CD1c-positive myeloid dendritic cell (primary cell): ENCODE measurements at regions not wholly inside any gene's neighbourhood (a gene's known extent, or its start where the extent isn't known, plus 50 kb on each side); places are given as distances from the start of the nearest gene placed in this dataset.
"Not testable (repeated sequence)": the region's sequence is repeated elsewhere in the genome, so short reads cannot be mapped to it uniquely, and the experiment has no call there.

Experiments
- DNase-seq: peaks from one replicate; pipeline ENCODE4 v3.0.0-alpha.2; 2016; ENCODE audit errors: extremely low spot score

DNA sequence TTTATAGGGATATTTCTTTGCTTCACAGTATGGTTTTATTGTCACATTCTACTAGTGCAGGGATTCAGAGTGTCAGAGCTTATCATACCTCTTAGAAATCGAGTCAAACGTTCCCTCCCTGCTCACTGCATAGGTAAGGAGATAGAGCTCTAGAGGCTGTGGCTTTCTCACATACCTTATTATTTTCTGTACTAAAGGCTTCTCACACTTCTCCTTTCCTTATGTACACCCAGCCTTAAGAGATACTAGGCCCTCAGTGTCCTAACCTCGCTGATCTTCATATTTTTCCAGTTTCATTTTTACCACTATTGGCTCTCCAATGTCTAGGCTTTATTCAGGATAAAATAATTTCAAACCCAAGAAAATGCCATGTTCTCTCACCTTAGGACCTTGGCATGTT lies 297.3 kb upstream of the RIOK2 start:
- DNase-seq, result no peak

DNA sequence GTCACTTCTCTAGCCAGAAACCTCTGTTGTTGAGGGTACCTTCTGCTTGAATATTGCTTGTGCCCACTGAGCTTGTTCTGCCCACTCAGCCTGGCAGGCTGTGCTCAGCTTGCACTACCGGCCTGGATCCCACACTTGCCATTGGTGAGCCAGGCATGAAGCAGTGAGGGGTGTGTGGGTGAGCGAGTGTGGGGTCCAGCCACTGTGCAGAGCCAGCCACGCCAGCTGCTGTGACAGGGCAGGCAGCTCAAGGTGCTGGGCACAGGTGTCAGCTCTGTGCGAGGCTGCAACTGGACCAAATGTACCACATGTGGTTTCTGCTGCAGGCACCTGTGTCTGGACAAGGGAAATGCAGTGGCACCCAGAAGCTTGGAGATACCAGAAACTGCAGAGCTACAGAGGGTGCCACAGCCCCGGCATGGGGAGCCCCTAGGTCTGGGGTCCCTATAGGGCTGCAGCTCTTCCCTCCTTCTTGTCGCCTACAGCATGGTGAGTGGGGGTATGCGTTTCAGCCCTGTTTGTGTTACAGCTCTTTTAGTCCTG lies 305.1 kb upstream of the RIOK2 start:
- DNase-seq, result no peak

DNA sequence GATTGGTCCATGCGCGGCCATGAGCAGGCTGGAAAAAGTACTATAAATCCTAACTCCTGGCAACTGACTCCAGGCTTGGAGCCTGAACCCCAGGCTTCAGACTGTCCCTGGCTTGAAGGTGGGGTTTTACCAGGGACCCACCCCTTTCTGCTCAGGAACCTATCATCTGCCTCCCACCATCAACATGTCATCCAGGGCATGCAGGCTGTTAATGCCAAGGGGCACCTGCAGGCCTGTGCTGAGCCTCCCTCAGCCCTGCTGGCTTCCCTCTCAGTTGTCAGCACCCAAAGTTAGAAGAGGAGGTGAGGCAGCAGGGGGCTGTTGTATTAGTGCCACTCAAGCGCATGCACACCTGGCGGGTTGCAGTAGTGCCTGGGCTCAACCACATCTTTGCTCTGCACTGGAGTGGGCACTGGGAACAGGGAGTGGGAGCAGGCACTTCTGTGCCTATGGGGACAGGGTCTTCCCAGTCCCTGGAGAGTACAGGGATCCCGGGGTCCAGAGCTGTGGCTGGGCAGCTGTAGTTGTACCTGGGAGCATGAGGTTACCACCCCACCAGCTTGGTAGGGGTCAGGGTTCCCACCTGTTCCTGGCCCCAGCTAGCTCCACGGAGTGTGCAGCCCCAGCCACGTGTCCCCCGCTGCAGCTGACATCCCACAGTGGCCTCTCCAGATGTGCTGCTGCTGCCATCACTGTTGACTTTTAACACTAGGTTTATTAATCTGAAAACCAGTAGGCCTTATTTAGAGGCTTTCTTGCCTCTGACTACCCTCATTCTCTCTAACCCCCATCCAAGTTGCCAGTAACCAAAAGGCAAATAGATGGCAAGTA lies 306.2 kb upstream of the RIOK2 start:
- DNase-seq, result no peak

DNA sequence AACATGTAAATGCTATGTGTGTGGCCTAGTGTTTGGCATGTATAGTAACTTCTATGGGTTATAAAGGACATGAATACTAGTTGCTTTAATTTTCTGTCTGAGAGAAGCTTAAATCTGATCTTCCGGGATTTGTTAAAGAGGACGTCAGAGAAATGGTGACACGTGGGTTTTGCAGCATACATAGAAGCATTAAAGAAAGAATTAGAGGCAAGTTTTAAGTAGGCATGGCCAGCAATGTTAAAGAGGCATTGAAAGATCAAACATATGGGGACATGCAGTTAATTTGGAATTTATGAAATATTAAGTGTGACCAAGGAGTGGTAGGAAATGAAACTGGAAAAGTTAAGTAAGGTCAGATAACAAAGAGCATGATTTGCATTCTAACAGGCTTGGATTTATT lies 311.4 kb upstream of the RIOK2 start:
- no peak for DNase-seq

DNA sequence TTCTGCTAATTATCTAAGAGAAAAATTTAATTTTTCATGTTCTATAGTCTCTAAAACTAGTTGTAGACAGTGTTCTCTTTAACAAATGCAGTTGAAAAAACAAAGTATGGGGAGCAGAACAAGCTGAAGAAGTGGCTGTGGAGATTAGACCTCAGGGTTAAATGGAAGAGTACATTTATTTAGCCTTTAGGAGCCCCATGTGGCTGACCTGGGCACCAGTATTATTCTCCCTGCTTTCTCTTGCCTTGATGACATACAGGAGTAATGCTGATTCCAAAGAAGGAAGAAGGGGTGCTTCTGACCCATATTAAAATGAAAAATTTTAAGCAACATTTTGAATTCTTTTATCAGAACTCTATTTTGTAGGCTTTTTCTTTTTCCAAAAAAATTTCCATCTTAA lies 312.3 kb upstream of the RIOK2 start:
- DNase-seq, result no peak

DNA sequence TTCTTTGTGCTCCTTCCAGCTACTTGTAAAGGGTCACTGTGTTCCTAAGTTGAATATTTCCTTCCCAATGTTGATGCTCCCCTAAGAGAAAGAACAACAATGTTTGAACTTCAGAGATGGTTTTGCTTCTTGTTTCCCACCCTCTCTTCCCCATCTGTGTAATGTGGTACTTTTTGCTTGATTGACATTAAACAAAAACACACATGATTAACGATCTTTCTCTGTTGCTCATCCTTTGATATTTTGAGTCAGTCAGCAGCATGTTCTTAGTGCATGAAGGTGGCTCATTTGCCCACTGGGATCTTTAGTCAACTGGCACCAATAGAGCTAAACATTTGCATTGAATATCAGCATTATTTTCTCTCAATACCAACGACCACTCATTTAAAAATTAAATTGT lies 313.0 kb upstream of the RIOK2 start:
- DNase-seq, result no peak

DNA sequence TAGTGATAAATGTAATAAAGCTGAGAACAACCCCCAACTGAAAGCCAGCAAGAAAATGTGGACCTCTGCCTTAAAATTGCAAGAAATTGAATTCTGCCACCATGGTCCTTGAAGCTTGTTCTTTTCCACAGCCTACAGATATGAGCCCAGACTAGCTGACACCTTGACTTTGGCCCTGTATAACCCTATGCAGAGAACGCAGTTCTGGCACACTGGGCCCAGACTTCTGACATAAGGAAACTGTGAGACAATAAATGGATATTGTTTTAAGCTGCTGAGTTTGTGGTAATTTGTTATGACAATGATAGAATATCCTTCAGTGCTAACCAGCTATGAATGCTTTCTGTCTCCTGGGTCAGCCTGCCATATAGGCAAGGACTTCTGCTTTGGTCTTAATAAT lies 315.6 kb upstream of the RIOK2 start:
- DNase-seq, result no peak

DNA sequence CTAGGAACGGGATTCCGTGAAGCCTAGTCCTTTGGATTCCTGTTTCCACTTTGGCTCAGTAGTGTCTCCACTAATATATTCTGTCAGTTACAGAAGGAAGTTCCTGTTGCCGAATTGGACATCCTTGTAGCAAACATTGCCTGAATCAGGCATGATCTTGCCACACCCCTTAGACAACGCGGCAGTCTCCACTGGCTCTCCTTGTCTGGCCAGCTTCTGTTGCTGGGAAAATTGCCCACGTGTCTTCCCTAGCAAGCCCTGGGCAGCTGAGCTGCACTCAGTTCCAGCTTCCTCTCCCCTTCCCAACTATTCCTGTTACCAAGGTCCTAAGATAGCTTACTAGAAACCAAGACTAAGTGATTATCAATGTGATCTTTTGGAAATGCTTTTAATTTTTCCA lies 316.6 kb upstream of the RIOK2 start:
- no peak for DNase-seq

DNA sequence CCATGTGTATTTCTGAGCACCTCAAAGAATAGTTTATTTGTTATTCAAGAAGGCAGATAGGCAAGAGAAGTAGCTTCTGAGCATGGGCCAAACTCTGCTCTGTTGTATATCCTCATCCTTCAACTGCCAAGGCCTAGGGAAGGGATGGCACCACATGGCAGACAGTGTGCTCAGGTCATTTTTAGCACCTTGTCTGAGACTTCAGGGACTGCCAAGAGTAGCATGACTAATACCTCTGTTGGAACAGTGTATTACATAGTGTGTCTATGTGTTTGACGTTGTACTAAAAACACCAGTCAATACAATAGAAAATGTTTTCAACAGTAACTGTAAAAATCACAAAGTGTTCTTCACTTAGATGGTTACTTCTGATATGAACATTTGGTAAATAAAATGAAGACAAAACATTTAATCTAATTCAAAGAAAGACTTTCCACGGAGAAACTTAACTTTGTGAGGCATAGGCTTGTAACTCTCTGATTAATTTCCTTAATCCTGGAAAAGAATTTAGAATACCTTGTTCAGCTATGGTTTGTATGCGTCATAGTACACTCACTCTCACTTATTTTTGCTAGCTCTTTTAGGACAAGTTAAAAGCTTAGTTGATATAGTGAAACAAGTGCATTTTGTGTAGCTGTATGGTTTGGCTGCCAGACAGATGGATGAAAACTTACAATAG lies 318.4 kb upstream of the RIOK2 start:
- no peak for DNase-seq

DNA sequence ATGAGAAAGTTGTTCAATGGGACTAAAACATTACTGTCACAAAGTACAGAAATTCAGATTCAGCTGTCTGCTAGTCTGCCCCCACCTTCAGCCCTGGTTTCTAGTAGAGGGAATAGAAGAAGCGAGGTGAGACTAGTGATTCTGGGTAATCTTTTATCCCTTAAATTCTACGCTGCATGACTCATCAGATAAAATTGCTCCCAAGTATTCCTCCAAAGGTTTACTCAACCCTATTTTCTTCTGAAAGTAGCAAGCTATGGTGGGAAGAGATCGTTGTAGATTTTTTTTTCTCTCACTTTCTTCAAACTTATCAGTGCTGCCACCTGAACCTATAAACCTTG lies 318.9 kb upstream of the RIOK2 start:
- no peak for DNase-seq

DNA sequence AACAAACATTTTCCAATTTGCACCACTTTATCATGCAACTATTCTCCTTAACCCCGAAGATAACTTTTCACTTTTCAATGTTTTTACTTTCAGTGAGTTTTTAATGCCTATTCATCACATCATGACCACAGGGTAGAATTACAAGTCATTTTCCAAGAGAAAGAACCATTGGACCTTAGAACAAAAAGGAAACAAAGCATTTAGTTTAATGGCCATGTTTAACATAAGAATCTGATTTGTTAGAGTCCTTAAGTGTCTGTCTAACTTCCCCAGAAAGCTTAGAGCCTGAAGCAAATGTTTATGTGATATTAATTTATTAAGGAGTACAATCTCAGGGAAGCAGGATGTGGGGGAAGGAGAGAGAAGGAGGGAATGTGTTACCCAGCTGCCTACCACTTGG lies 325.8 kb upstream of the RIOK2 start:
- no peak for DNase-seq

DNA sequence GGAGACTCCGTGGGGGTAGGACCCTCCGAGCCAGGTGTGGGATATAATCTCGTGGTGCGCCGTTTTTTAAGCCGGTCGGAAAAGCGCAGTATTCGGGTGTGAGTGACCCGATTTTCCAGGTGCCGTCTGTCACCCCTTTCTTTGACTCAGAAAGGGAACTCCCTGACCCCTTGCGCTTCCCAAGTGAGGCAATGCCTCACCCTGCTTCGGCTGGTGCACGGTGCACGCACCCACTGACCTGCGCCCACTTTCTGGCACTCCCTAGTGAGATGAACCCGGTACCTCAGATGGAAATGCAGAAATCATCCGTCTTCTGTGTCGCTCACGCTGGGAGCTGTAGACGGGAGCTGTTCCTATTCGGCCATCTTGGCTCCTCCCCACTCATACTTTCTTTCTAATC lies 336.5 kb upstream of the RIOK2 start:
- not testable (repeated sequence) for DNase-seq

DNA sequence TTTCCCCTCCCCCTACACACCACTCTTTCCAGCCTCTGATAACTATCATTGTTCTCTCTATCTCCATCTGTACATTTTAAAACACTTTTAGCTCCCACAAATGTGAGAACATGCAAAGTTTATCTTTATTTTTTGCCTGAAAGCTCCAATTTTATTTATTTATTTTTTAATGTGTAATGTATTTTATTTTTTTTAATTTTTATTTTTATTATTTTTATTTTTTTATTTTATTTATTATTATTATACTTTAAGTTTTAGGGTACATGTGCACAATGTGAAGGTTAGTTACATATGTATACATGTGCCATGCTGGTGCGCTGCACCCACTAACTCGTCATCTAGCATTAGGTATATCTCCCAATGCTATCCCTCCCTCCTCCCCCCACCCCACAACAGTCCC lies 340.3 kb upstream of the RIOK2 start:
- DNase-seq, result not testable (repeated sequence)

DNA sequence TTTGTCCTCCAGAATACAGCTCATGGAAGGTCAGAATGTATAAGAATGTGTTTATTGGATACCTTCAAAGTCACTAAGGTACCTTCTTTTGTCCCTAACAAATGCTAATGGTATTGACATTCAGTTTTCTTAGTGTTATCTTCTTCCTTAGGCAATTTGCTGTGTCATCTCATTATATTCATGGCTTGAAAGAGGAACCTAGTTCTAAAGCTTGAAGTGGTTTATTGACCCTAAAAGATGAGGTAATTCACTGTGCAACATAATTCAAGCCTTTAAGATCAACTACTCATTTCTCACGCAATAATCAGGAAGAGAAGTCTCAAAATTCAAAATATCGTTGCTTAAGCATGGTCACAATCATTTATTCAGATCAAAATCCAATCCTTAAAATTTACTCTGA lies 342.7 kb upstream of the RIOK2 start:
- peak; percentile 46 for DNase-seq

DNA sequence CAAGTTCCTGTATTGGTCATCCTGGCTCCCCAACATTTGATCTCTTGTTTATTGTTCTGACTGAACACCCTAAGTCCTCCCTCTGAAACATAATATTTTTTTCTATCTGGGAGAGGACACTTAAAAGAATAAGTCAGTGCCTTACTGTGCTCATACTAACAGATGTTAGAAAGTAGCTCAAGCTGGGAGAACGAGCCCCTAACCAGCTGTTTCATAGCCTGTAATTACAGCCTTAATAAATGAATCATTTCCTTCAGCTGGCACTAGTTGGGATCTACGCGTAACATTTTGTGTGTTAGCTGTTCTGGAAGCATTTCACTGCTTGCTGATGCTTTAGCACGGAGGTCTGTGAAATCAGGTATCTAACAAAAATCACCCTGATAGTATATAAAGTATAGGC lies 345.9 kb upstream of the RIOK2 start:
- no peak for DNase-seq

DNA sequence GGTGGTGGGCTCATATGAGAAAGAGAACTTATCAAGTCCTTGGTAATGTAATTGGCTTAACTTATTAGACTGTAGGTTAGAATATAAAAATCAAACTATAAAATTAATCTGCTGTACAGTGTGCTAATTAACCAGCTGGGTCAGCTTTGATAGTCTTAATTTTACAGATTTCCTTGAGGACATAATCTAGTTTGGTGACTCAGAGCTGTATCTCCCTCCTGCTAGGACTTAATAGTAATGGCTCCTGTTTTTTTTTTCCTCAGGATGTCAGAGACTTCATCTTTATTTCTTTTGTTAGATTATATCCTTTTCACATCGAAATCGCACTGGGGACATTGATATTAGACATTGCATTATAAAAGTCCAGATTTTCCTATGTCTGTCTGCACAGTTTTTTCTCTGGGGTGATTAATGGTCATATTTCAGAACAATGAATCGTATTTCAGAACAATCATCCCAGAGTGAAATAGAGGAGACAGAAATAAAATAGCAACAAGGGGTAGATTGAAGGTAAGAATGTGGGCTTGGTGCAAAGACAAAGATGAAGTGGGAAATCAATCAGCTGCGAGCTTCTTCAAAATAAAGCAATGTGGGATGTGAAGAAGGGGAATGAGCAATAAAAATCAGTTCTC lies 346.4 kb upstream of the RIOK2 start:
- DNase-seq, result no peak

DNA sequence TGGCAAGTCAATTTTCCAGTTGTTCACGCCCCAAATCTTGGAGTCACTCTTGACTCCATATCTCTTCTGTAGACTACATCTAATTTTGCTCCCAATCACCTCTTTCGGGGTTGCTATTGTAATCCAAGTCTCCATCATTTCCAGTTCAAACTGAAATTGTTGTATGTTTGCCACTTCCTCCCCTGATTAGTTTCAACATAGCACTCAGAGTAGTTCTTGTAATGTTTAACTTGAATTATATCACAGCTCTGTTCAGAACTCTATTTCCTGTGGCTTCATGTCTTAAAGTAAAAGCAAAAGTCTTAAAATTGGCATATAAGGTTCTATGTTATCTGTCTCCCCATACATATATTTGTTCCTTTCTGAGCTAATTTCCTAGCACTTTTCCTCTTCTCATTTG lies 348.5 kb upstream of the RIOK2 start:
- DNase-seq, result no peak

DNA sequence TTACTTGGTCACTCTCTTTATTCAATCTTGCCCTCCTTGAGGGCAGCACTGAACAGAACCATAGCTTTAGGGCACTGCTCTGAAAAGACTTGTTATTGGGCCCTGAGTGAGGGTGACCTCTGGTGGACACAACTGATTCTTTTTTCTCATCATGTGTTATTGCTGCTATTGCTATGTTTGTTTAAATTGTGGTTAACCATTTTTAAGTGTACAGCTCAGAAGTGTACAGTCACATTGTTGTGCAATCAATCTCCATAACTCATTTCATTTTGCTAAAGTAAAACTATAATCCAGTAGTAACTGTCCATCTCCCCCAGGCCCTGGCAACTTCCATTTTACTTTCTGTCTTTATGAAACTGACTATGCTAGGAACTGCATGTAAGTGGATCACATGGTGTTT lies 351.1 kb upstream of the RIOK2 start:
- peak; percentile 50 for DNase-seq

DNA sequence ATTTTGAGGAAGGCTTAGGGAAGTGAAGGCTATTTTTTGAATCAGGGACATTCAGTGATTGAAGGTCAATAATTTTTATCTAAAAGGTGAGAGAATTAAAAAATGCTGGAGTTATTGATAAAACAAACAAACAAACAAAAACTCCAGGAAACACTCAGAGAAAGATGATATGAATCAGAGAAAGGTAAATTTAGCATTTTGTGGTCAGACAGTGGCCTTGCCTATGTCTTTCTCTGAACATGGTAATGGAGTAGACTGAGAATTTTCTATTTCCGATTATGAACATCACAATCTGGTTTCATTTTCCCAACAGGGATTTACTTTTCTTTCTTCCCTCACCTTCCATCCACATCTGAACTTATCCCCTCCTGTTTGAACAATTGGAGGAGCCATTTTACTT lies 353.6 kb upstream of the RIOK2 start:
- DNase-seq, result no peak

DNA sequence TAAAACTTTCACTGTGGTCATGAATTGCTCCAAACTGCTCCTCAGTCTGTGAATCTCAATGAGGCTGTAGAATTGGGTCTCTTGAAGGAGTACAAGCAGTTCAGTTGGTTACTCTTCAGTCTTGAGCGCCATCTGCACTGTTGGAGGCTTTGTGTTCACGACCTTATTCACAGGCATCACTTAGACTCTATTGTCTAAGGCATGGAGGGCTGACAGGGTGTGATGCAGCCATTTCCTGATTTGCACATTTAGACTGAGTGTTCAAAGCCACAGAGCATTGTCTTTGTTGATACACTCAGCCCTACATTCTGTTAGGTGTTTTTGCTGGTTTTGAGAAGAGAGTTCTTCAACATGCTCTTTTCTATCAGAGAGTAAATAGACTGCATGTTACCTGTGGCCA lies 355.9 kb upstream of the RIOK2 start:
- no peak for DNase-seq

DNA sequence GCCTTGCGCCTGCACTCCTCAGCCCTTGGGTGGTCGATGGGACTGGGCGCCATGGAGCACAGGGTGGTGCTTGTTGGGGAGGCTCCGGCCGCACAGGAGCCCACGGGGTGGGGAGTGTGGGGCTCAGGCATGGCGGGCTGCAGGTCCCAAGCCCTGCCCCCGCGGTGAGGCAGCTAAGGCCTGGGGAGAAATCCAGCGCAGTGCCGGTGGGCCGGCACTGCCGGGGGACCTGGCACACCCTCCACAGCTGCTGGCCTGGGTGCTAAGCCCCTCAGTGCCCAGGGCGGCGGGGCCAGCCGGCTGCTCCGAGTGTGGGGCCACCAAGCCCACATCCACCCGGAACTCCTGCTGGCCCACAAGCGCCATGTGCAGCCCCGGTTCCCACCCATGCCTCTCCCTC lies 358.8 kb upstream of the RIOK2 start:
- no peak for DNase-seq

DNA sequence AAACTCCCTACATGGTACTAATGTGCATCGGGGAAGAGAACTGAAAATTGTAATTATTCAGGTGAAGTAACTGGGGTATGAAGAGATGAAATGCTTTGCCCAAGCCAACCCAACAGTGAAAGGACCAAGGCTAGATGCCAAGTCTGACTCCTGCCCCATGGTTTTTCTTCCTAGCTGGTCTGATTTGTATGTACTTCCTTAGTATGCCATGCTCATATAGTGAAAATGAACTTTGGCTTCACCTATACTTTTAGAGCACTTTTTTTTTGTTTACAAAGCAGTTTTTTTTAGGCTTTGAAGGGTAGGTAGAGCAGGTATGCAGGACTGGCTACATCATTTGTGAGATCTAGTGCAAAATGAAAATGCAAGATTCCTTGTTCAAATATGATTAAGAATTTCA lies 359.4 kb upstream of the RIOK2 start:
- no peak for DNase-seq

DNA sequence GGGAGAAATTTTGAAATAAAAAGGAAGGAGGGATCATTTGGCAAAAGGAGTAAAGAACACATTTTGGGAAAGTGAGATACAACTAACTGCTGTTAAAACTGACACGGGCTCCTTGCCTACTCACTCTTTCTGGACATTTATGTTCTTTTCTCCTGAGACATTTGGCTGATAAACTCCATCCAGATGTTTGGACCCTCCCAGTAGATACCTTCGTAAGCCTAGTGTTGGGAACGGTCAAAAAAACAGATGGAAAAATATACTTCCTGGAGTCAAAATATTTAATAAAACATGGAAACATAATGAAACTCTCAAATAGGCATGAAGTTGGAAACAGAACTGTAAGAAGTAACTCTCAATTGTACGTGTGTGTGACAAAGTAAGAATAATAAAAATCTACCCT lies 360.1 kb upstream of the RIOK2 start:
- DNase-seq, result no peak
